ENCODE measurements at regions not wholly inside any gene's neighbourhood (a gene's known extent, or its start where the extent isn't known, plus 50 kb on each side); places are given as distances from the start of the nearest gene placed in this dataset.
"Not testable (repeated sequence)": the region's sequence is repeated elsewhere in the genome, so short reads cannot be mapped to it uniquely, and the experiment has no call there.

GRCh38 chr1:176349135-176349715, 113.8 kb upstream of the PAPPA2 start:
- TF ChIP-seq POLR2A (IDR thresholded peaks at IDR 0.05; ENCODE audit: extremely low read depth, insufficient read length); CTCF (IDR thresholded peaks at IDR 0.05; ENCODE audit: low read depth, low read length); MAX (IDR thresholded peaks at IDR 0.05; ENCODE audit: low read depth, low read length); MYC (IDR thresholded peaks at IDR 0.05; ENCODE audit: low read depth, low read length): not testable (repeated sequence)

Measured in NB4 (cell line).